ENCODE measurements at regions not wholly inside any gene's neighbourhood (a gene's known extent, or its start where the extent isn't known, plus 50 kb on each side); places are given as distances from the start of the nearest gene placed in this dataset.

GRCh38 chr3:105065895-105066839 lies 300.5 kb upstream of the ALCAM start:
- ChIA-PET POLR2A (no interaction called here), CTCF (no interaction called here)
- TF ChIP-seq CTCF (IDR thresholded peaks at IDR 0.05; ENCODE audit: control extremely low read depth, extremely low read depth, low read depth, missing control alignments): no peak
- DNase-seq (ENCODE audit: extremely low spot score): no peak

DNA sequence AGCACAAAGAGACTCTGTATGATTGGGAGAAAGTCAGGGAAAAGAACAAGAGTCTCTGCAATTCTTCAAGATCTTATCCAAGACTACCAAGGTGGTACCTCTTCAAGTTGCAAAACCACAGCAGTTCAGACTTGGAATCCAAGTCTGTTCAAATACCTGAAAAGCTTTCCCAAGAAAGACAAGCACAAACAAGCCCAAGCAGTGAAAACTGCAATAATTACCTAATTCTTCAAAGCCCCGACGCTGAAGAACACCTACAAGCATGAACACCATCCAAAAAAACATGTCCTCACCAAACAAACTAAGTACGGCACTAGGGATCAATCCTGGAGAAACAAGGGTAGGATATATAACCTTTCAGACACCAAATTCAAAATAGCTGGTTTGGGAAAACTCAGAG lies 299.3 kb upstream of the ALCAM start:
- ChIA-PET CTCF (no interaction called here), POLR2A (no interaction called here)
- no peak for TF ChIP-seq CTCF (IDR thresholded peaks at IDR 0.05; ENCODE audit: control extremely low read depth, extremely low read depth, low read depth, missing control alignments)
- DNase-seq (ENCODE audit: extremely low spot score): no peak

DNA sequence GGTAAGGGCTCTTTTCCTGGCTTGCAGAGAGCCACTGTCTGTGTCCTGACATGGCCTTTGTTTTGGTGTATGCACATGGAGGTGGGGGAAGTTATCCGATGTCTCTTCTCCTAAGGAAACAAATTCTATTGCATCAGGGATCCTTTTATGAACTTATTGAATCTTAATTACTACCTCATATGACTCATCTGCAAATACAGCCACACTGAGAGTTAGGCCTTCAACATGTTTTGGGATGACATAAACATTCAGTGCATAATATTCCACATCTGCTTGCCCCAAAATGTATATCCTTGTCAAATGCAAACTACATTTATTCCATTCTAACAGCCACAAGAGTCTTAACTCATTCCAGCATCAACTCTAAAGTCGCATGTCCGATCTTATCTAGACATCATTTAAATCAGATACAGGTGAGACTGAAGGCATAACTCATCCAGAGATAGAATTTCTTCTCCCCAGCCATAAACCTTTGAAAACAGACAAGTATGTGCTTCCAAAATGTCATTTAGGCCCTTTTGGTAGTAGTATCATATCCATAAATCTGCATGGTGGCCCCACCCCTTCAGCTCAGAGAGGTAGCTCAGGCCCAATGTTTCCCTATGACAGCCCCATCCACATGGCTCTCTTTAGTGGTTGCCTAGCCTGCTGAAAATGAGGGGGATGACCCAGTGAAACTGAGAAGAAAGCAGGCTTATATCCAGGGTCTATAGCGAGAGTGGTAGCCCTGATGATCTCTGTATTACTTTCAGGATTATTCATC lies 289.5 kb upstream of the ALCAM start:
- DNase-seq (ENCODE audit: extremely low spot score): no peak
- ChIA-PET CTCF (no interaction called here), POLR2A (no interaction called here)
- TF ChIP-seq CTCF (IDR thresholded peaks at IDR 0.05; ENCODE audit: control extremely low read depth, extremely low read depth, low read depth, missing control alignments): no peak

GRCh38 chr3:105083945-105084344 lies 282.8 kb upstream of the ALCAM start:
- ChIA-PET POLR2A (no interaction called here), CTCF (no interaction called here)
- TF ChIP-seq CTCF (IDR thresholded peaks at IDR 0.05; ENCODE audit: control extremely low read depth, extremely low read depth, low read depth, missing control alignments): no peak
- DNase-seq (ENCODE audit: extremely low spot score): no peak

GRCh38 chr3:105085506-105085905 lies 281.2 kb upstream of the ALCAM start:
- ChIA-PET CTCF (no interaction called here), POLR2A (no interaction called here)
- DNase-seq (ENCODE audit: extremely low spot score): no peak
- no peak for TF ChIP-seq CTCF (IDR thresholded peaks at IDR 0.05; ENCODE audit: control extremely low read depth, extremely low read depth, low read depth, missing control alignments)

DNA sequence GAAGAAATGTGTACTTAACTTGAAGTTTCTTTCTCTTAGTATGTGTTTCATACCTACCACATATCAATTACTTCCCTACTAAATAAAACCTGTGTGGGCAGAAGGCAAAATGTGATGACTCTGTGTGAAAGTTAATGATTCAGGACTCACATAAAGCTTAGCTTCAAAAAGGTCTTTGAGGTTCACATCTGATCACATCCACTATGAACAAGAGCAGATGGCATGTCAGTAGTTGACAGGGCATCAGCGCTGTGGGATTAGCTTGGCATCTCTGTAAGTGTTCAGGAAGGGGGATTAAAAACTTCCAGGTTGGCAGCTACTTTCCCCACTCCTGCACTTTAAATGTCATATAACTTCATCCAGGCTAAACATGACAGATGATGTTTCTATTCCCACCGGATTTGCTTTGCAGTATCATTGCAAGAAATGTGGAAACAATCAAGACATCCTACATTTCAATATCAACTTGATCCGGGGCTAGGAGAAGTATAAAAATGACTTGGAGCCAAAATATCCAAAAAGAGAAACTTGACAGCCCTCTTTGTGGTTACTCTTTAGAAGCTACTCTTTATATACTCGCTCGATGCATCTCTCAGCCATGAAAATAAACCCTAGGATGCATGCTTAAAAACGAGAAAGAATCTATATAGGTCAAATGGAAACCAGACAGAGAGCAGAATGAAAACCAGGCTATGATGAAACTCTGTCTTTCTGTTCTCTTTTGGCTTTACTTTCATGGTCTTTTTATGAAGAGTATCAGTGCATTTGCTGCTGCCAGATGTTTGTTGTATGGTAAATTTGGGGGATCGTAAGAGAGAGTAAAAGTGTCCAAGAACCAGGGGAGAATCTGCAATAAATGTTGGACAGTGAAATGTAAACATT lies 273.1 kb upstream of the ALCAM start:
- no peak for DNase-seq (ENCODE audit: extremely low spot score)
- TF ChIP-seq CTCF (IDR thresholded peaks at IDR 0.05; ENCODE audit: control extremely low read depth, extremely low read depth, low read depth, missing control alignments): no peak
- CTCF ChIA-PET: interaction anchor here (1.3 kb wide), 2 partner anchors 10 to 15 kb away, joined by 3 to 4 read pairs; no protein-coding TSS in a partner anchor
- POLR2A ChIA-PET: no interaction called here

Data from GM10248 (cell line).